DOHH2 (cell line): ENCODE measurements at regions not wholly inside any gene's neighbourhood (a gene's known extent, or its start where the extent isn't known, plus 50 kb on each side); places are given as distances from the start of the nearest gene placed in this dataset.

Experiments
- H3F3A ChIP-seq: fragments of 200-600 bp; sonication (generic), shearing (Covaris generic); 2 replicates; pipeline ENCODE4 v1.6.0; 2016; ENCODE audit warnings: antibody characterized with exemption, mild to moderate bottlenecking; ENCODE audit not compliant: control insufficient read depth, insufficient read depth
- H3K27ac ChIP-seq: fragments of 200-600 bp; sonication (generic); 2 replicates; pipeline ENCODE4 v1.5.1; 2014; ENCODE audit warnings: low read depth, mild to moderate bottlenecking, low read length, moderate library complexity
- H3K27me3 ChIP-seq: fragments of 200-600 bp; sonication (generic); 2 replicates; pipeline ENCODE4 v1.6.1; 2014; ENCODE audit warnings: mild to moderate bottlenecking, low read length, mixed read lengths; ENCODE audit not compliant: control insufficient read depth
- H3K36me3 ChIP-seq: fragments of 200-600 bp; sonication (generic); 2 replicates; pipeline ENCODE4 v1.6.1; 2014; ENCODE audit warnings: mild to moderate bottlenecking, low read length, moderate library complexity, mixed read lengths; ENCODE audit not compliant: control insufficient read depth
- H3K4me1 ChIP-seq: fragments of 200-600 bp; sonication (generic); 2 replicates; pipeline ENCODE4 v1.6.1; 2014; ENCODE audit warnings: mild to moderate bottlenecking, low read length, mixed read lengths; ENCODE audit not compliant: control insufficient read depth
- H3K4me2 ChIP-seq: fragments of 200-600 bp; sonication (generic); 2 replicates; pipeline ENCODE4 v1.6.0; 2014; ENCODE audit warnings: mild to moderate bottlenecking, low read length, moderate library complexity
- H3K4me3 ChIP-seq: fragments of 200-600 bp; sonication (generic); 2 replicates; pipeline ENCODE4 v1.5.1; 2014; ENCODE audit warnings: mild to moderate bottlenecking, low read length, mixed read lengths
- H3K79me2 ChIP-seq: fragments of 200-600 bp; sonication (generic); 2 replicates; pipeline ENCODE4 v1.6.1; 2014; ENCODE audit warnings: mild to moderate bottlenecking, low read length, mixed read lengths; ENCODE audit not compliant: control insufficient read depth
- H3K9me2 ChIP-seq: fragments of 200-600 bp; sonication (generic); replicated peaks from 2 replicates; pipeline ENCODE4 v1.6.1; 2014; ENCODE audit warnings: mild to moderate bottlenecking, low read length, mixed read lengths; ENCODE audit not compliant: control insufficient read depth
- H3K9me3 ChIP-seq: fragments of 200-600 bp; sonication (generic); 2 replicates; pipeline ENCODE4 v1.6.1; 2014; ENCODE audit warnings: antibody characterized with exemption, low read length, mixed read lengths; ENCODE audit not compliant: control insufficient read depth, insufficient read depth
- H4K20me1 ChIP-seq: fragments of 200-600 bp; sonication (generic); 2 replicates; pipeline ENCODE4 v1.6.0; 2014; ENCODE audit warnings: low read depth, mild to moderate bottlenecking, antibody characterized with exemption, low read length, moderate library complexity; ENCODE audit not compliant: control insufficient read depth, insufficient read depth
- EZH2phosphoT487 ChIP-seq: fragments of 200-600 bp; sonication (generic); IDR thresholded peaks from 2 replicates; pipeline ENCODE4 v1.6.1; 2017; ENCODE audit warnings: borderline replicate concordance, mild to moderate bottlenecking, antibody characterized with exemption, low read length, moderate library complexity, mixed read lengths
- TF ChIP-seq, protein P1 (sequence below): fragments of 200-600 bp; sonication (generic); IDR thresholded peaks from one replicate; pipeline ENCODE4 v1.5.1; 2014; ENCODE audit warnings: antibody characterized with exemption, mild to moderate bottlenecking, low read depth, low read length; ENCODE audit not compliant: poor library complexity, severe bottlenecking

DNA sequence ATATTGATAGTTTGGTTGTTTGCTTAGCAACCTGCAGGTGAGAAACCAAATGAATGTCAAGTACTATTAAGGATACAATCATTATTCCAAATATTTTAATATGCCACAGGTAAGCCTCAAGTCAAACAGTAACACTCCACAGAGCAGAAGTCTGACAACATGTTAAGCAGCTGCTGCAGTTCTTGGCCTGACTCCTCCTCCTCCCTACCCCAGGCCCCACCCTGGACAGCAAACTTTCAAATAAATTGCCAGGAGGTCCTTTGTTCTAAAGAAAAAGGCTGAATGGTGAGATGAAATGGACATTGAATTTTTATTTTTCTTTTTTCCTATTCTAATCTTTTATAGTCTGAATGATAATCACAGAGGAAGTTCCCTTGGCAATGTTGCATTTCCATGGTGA is 260.0 kb upstream of the POU2AF2 start:
- no peaks in the 10 kb centered on the region for H3K4me1 ChIP-seq
- no peak overlapping the region for H3K4me2 ChIP-seq
- H3K27me3 ChIP-seq = no peaks in the 10 kb centered on the region
- no peaks in the 10 kb centered on the region for H3K36me3 ChIP-seq
- H4K20me1 ChIP-seq = no peaks in the 10 kb centered on the region
- H3K9me2 ChIP-seq = no peaks in the 10 kb centered on the region
- H3F3A ChIP-seq = no peaks in the 10 kb centered on the region
- H3K79me2 ChIP-seq = no peaks in the 10 kb centered on the region
- TF ChIP-seq, protein P1, sequence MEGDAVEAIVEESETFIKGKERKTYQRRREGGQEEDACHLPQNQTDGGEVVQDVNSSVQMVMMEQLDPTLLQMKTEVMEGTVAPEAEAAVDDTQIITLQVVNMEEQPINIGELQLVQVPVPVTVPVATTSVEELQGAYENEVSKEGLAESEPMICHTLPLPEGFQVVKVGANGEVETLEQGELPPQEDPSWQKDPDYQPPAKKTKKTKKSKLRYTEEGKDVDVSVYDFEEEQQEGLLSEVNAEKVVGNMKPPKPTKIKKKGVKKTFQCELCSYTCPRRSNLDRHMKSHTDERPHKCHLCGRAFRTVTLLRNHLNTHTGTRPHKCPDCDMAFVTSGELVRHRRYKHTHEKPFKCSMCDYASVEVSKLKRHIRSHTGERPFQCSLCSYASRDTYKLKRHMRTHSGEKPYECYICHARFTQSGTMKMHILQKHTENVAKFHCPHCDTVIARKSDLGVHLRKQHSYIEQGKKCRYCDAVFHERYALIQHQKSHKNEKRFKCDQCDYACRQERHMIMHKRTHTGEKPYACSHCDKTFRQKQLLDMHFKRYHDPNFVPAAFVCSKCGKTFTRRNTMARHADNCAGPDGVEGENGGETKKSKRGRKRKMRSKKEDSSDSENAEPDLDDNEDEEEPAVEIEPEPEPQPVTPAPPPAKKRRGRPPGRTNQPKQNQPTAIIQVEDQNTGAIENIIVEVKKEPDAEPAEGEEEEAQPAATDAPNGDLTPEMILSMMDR = no peak
- TF ChIP-seq EZH2phosphoT487 = no peak
- no peaks in the 10 kb centered on the region for H3K9me3 ChIP-seq
- H3K4me3 ChIP-seq = no peak overlapping the region
- no peak overlapping the region for H3K27ac ChIP-seq

DNA sequence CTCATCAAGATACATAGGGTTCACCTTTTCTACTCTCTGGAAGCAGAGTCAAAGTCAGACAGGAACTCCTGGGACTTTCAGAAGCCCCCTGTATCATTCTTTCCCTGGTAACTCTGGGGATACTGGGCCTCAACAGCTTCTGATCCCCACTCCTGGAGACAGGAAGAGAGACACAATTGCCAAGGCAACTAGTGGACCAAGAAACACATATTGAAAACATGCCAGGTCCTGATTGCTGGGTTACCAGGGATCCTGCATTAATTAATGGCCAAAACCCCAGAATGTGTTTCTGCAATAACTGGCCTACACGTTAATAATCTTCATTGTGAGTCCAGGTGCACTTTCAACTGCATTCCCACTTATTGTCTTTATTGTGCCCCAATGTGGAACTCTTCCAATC is 260.8 kb upstream of the POU2AF2 start:
- Histone ChIP-seq H3K27ac (no peak overlapping the region), H3K9me3 (no peaks in the 10 kb centered on the region), H3K4me1 (no peaks in the 10 kb centered on the region), H3K79me2 (no peaks in the 10 kb centered on the region), H3K9me2 (no peaks in the 10 kb centered on the region), H3K4me2 (no peak overlapping the region), H3K4me3 (no peak overlapping the region), H3F3A (no peaks in the 10 kb centered on the region), H4K20me1 (no peaks in the 10 kb centered on the region), H3K36me3 (no peaks in the 10 kb centered on the region), H3K27me3 (no peaks in the 10 kb centered on the region)
- TF ChIP-seq, protein P1 = no peak
- no peak for TF ChIP-seq EZH2phosphoT487

DNA sequence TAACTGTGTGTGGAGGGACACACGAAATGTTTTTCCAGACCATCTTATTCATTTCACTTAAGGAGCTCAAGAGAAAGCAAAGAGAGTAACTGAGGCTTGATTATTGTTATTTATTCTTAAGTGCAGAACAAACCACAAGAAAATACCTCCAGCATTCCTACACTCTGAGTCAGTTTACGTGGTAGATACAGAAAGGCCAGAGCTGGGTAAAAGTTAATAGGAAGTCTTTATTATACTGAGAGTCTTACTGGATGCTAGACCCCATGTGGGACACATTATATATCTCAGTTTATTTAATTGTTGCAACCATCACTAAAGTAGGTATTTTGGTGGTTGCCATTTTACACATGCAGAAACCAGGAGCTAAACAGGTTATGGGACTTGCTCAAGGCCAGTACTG is 261.4 kb upstream of the POU2AF2 start:
- no peak for TF ChIP-seq EZH2phosphoT487
- TF ChIP-seq, protein P1 = no peak
- Histone ChIP-seq H3K4me3 (no peak overlapping the region), H3K27ac (no peak overlapping the region)

More for the DNA sequence above, 261.4 kb upstream of the POU2AF2 start:
- Histone ChIP-seq H3K79me2 (no peaks in the 10 kb centered on the region), H4K20me1 (no peaks in the 10 kb centered on the region), H3K4me1 (no peaks in the 10 kb centered on the region), H3K9me3 (0 out of 2 replicates have a peak, but pooled peaks cover 2% of the 10 kb centered on the region), H3F3A (no peaks in the 10 kb centered on the region), H3K27me3 (no peaks in the 10 kb centered on the region), H3K4me2 (no peak overlapping the region), H3K9me2 (no peaks in the 10 kb centered on the region), H3K36me3 (no peaks in the 10 kb centered on the region)
